NB4 (cell line): ENCODE measurements at regions not wholly inside any gene's neighbourhood (a gene's known extent, or its start where the extent isn't known, plus 50 kb on each side); places are given as distances from the start of the nearest gene placed in this dataset.
"Not testable (repeated sequence)": the region's sequence is repeated elsewhere in the genome, so short reads cannot be mapped to it uniquely, and the experiment has no call there.

ENCODE experiments used
- DNase-seq: peaks from one replicate; pipeline ENCODE4 v3.0.0; 2010; ENCODE audit warnings: low read depth
- H3K4me3 ChIP-seq: one replicate; pipeline ENCODE4 v1.5.1; 2011; ENCODE audit warnings: mild to moderate bottlenecking, low read depth, low read length, moderate library complexity
- MYC ChIP-seq: IDR thresholded peaks from 2 replicates; pipeline ENCODE4 v1.6.1; 2011; ENCODE audit warnings: low read depth, low read length
- POLR2A ChIP-seq: IDR thresholded peaks from 2 replicates; pipeline ENCODE4 v1.6.1; 2011; ENCODE audit warnings: mild to moderate bottlenecking; ENCODE audit not compliant: insufficient read length; ENCODE audit errors: extremely low read depth
- TF ChIP-seq, protein P1 (sequence below): IDR thresholded peaks from one replicate; pipeline ENCODE4 v1.5.1; 2012; ENCODE audit warnings: low read depth, low read length
- TF ChIP-seq, protein P2 (sequence below): IDR thresholded peaks from 2 replicates; pipeline ENCODE4 v1.6.1; 2011; ENCODE audit warnings: low read depth, low read length

DNA sequence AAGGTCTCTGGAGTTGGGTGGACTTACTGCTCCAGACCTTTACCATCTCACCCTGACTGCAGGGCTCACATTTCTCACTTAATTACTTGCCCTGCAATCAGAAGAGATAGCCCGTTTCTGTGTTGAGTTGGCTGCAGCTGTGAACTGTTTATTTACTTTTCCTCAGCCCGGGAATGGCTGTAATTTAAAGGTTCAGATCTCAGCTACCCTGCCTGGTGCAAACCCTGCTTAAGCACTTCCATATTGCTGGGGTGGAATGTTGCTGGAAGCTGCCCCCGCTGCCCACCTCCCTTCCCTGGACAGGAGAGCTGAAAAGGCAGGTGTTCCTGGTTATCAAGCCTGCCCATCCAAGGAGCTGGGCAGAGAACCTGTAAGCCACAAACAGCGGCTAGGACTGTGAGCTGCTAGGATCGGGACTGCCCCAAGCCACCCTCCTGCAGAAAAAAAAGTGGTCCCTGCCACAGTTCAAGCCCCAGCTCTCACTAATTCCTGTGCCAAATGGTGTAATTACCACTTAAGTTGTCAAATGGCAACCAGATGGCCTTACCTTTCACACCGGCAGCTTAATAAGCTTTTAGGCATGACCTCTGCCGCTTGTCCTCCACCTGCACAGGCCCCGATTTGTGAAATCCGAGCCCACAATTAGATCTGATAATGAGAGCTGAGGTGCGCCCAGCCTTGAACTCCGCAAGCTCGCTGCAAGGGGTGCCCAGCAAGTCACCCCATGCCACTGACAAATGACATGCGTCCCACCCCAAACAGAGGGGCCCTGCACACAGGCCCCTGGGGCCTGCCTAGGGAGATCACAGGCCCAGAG is 269.8 kb downstream of the C16orf95 start:
- DNase-seq = no peak
- TF ChIP-seq POLR2A (no peak), MYC (no peak)
- TF ChIP-seq, protein P1, sequence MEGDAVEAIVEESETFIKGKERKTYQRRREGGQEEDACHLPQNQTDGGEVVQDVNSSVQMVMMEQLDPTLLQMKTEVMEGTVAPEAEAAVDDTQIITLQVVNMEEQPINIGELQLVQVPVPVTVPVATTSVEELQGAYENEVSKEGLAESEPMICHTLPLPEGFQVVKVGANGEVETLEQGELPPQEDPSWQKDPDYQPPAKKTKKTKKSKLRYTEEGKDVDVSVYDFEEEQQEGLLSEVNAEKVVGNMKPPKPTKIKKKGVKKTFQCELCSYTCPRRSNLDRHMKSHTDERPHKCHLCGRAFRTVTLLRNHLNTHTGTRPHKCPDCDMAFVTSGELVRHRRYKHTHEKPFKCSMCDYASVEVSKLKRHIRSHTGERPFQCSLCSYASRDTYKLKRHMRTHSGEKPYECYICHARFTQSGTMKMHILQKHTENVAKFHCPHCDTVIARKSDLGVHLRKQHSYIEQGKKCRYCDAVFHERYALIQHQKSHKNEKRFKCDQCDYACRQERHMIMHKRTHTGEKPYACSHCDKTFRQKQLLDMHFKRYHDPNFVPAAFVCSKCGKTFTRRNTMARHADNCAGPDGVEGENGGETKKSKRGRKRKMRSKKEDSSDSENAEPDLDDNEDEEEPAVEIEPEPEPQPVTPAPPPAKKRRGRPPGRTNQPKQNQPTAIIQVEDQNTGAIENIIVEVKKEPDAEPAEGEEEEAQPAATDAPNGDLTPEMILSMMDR = no peak
- TF ChIP-seq, protein P2, sequence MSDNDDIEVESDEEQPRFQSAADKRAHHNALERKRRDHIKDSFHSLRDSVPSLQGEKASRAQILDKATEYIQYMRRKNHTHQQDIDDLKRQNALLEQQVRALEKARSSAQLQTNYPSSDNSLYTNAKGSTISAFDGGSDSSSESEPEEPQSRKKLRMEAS = no peak
- no peak overlapping the region for H3K4me3 ChIP-seq

- no peak overlapping the region for H3K4me3 ChIP-seq
- TF ChIP-seq POLR2A = no peak
- TF ChIP-seq, protein P1 = no peak
- TF ChIP-seq, protein P2 = no peak
- TF ChIP-seq MYC = no peak
- DNase-seq = no peak
Observed at GRCh38 chr16:87048038-87048729, 269.0 kb downstream of the C16orf95 start.

DNA sequence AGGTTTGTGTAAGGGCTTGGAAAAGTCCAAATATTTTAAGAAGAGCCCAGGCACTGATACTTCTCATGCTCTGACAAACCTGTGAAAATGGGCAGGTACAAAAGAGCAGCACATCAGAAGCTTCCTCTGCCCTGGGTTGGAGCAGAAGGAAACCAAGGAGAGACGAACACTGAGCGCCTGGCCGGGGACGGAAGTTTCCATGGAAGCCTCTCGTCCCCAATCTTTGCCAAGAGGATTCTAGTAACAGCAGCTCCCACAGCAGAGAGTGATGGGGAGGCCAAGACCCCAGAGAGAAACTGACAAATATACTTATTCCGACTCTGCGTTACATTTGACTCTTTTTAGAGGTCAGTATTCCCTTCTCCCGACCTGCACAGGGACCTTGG is 268.5 kb downstream of the C16orf95 start:
- no peak overlapping the region for H3K4me3 ChIP-seq
- TF ChIP-seq POLR2A (no peak), MYC (no peak)
- TF ChIP-seq, protein P2 = no peak
- TF ChIP-seq, protein P1 = no peak
- DNase-seq = no peak

DNA sequence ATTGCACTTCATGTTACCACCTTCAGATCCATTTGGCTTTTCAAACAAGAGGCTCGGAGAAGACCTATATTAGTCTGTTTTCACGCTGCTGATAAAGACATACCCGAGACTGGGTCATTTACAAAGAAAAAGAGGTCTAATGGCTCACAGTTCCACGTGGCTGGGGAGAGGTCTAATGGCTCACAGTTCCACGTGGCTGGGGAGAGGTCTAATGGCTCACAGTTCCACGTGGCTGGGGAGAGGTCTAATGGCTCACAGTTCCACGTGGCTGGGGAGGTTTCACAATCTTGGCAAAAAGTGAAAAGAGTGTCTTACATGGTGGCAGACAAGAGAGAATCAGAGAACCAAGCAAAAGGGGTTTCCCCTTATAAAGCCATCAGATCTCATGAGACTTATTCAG is 268.0 kb downstream of the C16orf95 start:
- DNase-seq, H3K4me3 ChIP-seq: not testable (repeated sequence)

DNA sequence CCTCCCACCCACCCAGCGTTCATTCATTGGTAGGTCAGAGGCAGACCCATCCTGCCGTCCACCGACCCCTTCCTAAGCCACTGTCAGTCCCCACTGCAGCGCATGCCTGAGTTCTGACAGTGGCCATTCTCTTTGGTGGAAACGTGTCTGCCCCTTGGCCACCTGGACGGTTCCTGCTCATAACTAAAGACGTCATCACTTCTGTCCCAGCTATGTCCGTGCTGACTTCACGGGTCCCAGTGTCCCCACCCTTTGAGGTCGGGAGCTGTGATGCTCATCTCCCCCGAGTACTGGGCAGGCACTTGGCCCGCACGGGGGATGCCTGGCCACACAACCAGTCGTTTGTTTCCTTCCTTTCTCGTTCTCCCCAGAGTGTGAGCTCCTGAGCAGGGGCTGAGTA is 267.1 kb downstream of the C16orf95 start:
- DNase-seq = no peak
- TF ChIP-seq, protein P1 = no peak

GRCh38 chr16:87051526-87052320 is 265.5 kb downstream of the C16orf95 start:
- H3K4me3 ChIP-seq = no peak overlapping the region
- no peak for DNase-seq
- TF ChIP-seq POLR2A (no peak), MYC (no peak)
- TF ChIP-seq, protein P2 = no peak
- TF ChIP-seq, protein P1 = no peak

More for the DNA sequence above, 267.1 kb downstream of the C16orf95 start:
- no peak overlapping the region for H3K4me3 ChIP-seq
